ENCODE measurements at regions not wholly inside any gene's neighbourhood (a gene's known extent, or its start where the extent isn't known, plus 50 kb on each side); places are given as distances from the start of the nearest gene placed in this dataset.
A peak's percentile ranks its signal among the peaks of the same experiment; 100 is the strongest.

GRCh38 chr6:132219901-132220300 is 181.4 kb downstream of the MOXD1 start:
- ATAC-seq (no peak), DNase-seq (no peak)
- intact Hi-C loops (cut with DNase I), result no loop called here
- H3K9me3 ChIP-seq, result no peaks in the 10 kb centered on the region
- TF ChIP-seq CTCF (IDR thresholded peaks at IDR 0.05), result no peak
- no peaks in the 10 kb centered on the region for H3K36me3 ChIP-seq
- H3K4me1 ChIP-seq, result no peaks in the 10 kb centered on the region
- no peak overlapping the region for H3K27ac ChIP-seq
- no peak overlapping the region for H3K4me3 ChIP-seq
- no peaks in the 10 kb centered on the region for H3K27me3 ChIP-seq (ENCODE audit: low read depth)

GRCh38 chr6:132218059-132218696 is 183.1 kb downstream of the MOXD1 start:
- no peak for ATAC-seq
- intact Hi-C loops (cut with DNase I), result no loop called here
- DNase-seq, result no peak
- H3K4me3 ChIP-seq, result no peak overlapping the region
- H3K27ac ChIP-seq, result no peak overlapping the region
- H3K9me3 ChIP-seq, result no peaks in the 10 kb centered on the region
- H3K27me3 ChIP-seq (ENCODE audit: low read depth), result no peaks in the 10 kb centered on the region
- peak; percentile 35 for TF ChIP-seq CTCF (IDR thresholded peaks at IDR 0.05)
- H3K36me3 ChIP-seq, result no peaks in the 10 kb centered on the region
- H3K4me1 ChIP-seq, result no peaks in the 10 kb centered on the region

- DNase-seq (no peak), ATAC-seq (no peak)
- H3K9me3 ChIP-seq, result no peaks in the 10 kb centered on the region
- TF ChIP-seq CTCF (IDR thresholded peaks at IDR 0.05), result no peak
- no peaks in the 10 kb centered on the region for H3K4me1 ChIP-seq
- intact Hi-C loops (cut with DNase I), result no loop called here
- H3K27ac ChIP-seq, result no peak overlapping the region
- no peaks in the 10 kb centered on the region for H3K27me3 ChIP-seq (ENCODE audit: low read depth)
- no peaks in the 10 kb centered on the region for H3K36me3 ChIP-seq
- no peak overlapping the region for H3K4me3 ChIP-seq
Measured at GRCh38 chr6:132215805-132216204, 185.5 kb downstream of the MOXD1 start.

- no peaks in the 10 kb centered on the region for H3K4me1 ChIP-seq
- no peak overlapping the region for H3K27ac ChIP-seq
- no peak overlapping the region for H3K4me3 ChIP-seq
- H3K36me3 ChIP-seq, result no peaks in the 10 kb centered on the region
- ATAC-seq (no peak), DNase-seq (no peak)
- intact Hi-C loops (cut with DNase I), result no loop called here
- TF ChIP-seq CTCF (IDR thresholded peaks at IDR 0.05), result no peak
- no peaks in the 10 kb centered on the region for H3K27me3 ChIP-seq (ENCODE audit: low read depth)
- no peaks in the 10 kb centered on the region for H3K9me3 ChIP-seq
Measured at GRCh38 chr6:132214716-132215115, 186.6 kb downstream of the MOXD1 start.

GRCh38 chr6:132213732-132214131 is 187.5 kb downstream of the MOXD1 start:
- no peak for TF ChIP-seq CTCF (IDR thresholded peaks at IDR 0.05)
- H3K27ac ChIP-seq, result no peak overlapping the region
- H3K9me3 ChIP-seq, result no peaks in the 10 kb centered on the region
- no peak overlapping the region for H3K4me3 ChIP-seq
- H3K36me3 ChIP-seq, result no peaks in the 10 kb centered on the region
- intact Hi-C loops (cut with DNase I), result no loop called here
- DNase-seq (no peak), ATAC-seq (no peak)
- H3K27me3 ChIP-seq (ENCODE audit: low read depth), result no peaks in the 10 kb centered on the region
- H3K4me1 ChIP-seq, result no peaks in the 10 kb centered on the region

Measured in lower lobe of right lung (tissue), 2 donors.